Cardiac fibroblast (primary cell): ENCODE measurements at regions not wholly inside any gene's neighbourhood (a gene's known extent, or its start where the extent isn't known, plus 50 kb on each side); places are given as distances from the start of the nearest gene placed in this dataset.

Experiments
- DNase-seq, 2 donors: peaks; one replicate each; pipeline versions ENCODE4 v3.0.0 to v3.0.0-alpha.2; 2010; ENCODE audit warnings: low read depth in 2 of 2
- H3K4me3 ChIP-seq, 2 donors: replicated peaks in 1 of 2; 1 replicate in 1 of 2; 2 replicates in 1 of 2; pipeline ENCODE4 v1.5.1; 2011; ENCODE audit warnings: low read depth in 2 of 2, low read length in 2 of 2, mild to moderate bottlenecking in 2 of 2, moderate library complexity in 1 of 2
- CTCF ChIP-seq: IDR thresholded peaks from one replicate; pipeline ENCODE4 v1.5.1; 2011; ENCODE audit warnings: low read depth, mild to moderate bottlenecking, low read length, inconsistent platforms

GRCh38 chr7:110144599-110144998 lies 946.3 kb upstream of the LRRN3 start:
- DNase-seq = no peak
- H3K4me3 ChIP-seq = no peak overlapping the region
- TF ChIP-seq CTCF = no peak

- no peak for TF ChIP-seq CTCF
Observed at GRCh38 chr7:110148054-110148453, 942.9 kb upstream of the LRRN3 start.

GRCh38 chr7:110153222-110153621 lies 937.7 kb upstream of the LRRN3 start:
- TF ChIP-seq CTCF = no peak
- DNase-seq = no peak
- H3K4me3 ChIP-seq = no peak overlapping the region

More at GRCh38 chr7:110148054-110148453, 942.9 kb upstream of the LRRN3 start:
- DNase-seq = no peak
- H3K4me3 ChIP-seq = no peak overlapping the region

GRCh38 chr7:110156511-110156910 lies 934.4 kb upstream of the LRRN3 start:
- DNase-seq = no peak
- no peak overlapping the region for H3K4me3 ChIP-seq
- TF ChIP-seq CTCF = no peak

GRCh38 chr7:110157631-110158362 lies 933.1 kb upstream of the LRRN3 start:
- H3K4me3 ChIP-seq = no peak overlapping the region
- DNase-seq = peak in 1 of 2 donors; percentile 42
- TF ChIP-seq CTCF = no peak

- DNase-seq = no peak
- H3K4me3 ChIP-seq = no peak overlapping the region
Observed at GRCh38 chr7:110168010-110168409, 922.9 kb upstream of the LRRN3 start.

More at GRCh38 chr7:110168010-110168409, 922.9 kb upstream of the LRRN3 start:
- TF ChIP-seq CTCF = no peak
